ENCODE measurements at regions not wholly inside any gene's neighbourhood (a gene's known extent, or its start where the extent isn't known, plus 50 kb on each side); places are given as distances from the start of the nearest gene placed in this dataset.

DNA sequence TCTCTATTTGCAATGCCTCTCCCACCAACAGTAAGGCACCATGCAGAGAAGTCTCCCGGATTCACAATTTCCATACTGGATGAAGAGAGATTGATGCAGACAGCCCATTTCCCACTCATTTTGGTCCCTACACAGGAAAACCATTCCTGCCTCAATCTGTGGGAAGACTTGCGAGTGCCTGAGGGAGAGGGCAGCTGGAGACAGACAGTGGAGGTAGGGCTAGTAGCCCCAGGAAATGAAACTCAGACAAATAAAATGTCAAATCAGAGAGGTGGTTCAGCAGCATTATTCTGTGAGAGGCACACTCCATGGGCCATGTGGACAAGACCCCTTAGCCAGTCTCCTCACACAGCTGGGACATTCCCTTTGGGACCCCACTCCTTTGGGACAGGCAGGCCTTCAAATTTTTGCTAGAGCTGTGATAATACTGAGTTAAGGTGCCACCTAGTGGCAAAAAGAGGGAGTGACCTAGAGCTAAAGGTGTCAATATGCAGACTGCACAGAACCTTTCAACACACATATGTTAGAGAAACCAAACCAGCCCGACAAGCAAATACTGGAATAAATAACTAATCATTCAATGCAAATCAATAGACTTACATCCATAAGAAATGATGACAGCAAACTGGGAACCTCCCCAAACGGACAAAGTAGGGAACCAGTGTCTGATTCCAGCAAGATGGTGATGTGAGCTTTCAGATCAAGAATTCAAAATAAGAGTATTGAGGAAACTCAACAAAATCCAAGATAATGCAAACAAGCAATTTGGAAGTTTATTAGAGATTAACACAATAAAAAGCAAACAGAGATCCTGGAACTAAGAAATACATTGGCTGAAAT, 1865.3 kb upstream of the AGA start:
- Mint-ChIP-seq H3K27ac (no peak overlapping the region), H3K36me3 (no peaks in the 10 kb centered on the region), H3K4me1 (no peaks in the 10 kb centered on the region), H3K9me3 (peaks cover 0 to 3% (median 1%) of the 10 kb centered on the region in 7 donors), H3K27me3 (ENCODE audit: low read depth in 3 of 3) (no peaks in the 10 kb centered on the region), H3K4me3 (no peak overlapping the region)
- H3K4me1 ChIP-seq (ENCODE audit: control insufficient read depth in 1 of 2, insufficient read depth in 2 of 2, low read length in 2 of 2) = no peaks in the 10 kb centered on the region
- no peak for DNase-seq
- WGBS (ENCODE audit: insufficient coverage) = 80% methylated on average over 1 of the region's 4 CpGs
- no peak overlapping the region for H3K4me3 ChIP-seq (replicated peaks in 1 of 3; ENCODE audit: low read depth in 2 of 3, low read length in 3 of 3)
- no peak overlapping the region for H3K27ac ChIP-seq (ENCODE audit: low read depth in 1 of 2, low read length in 2 of 2)
- intact Hi-C loops (cut with micrococcal nuclease) = no loop called here
- H4K20me1 ChIP-seq (ENCODE audit: insufficient read depth, low read length) = no peaks in the 10 kb centered on the region
- H3K27me3 ChIP-seq (ENCODE audit: control insufficient read depth in 2 of 2, insufficient read depth in 2 of 2, low read length in 2 of 2) = no peaks in the 10 kb centered on the region
- no peaks in the 10 kb centered on the region for H3K79me2 ChIP-seq (ENCODE audit: insufficient read depth, low read length)
- H3K9ac ChIP-seq (ENCODE audit: insufficient read depth, low read length, poor library complexity, severe bottlenecking) = no peak overlapping the region
- no peak overlapping the region for H3K4me2 ChIP-seq (replicated peaks; ENCODE audit: extremely low read depth, low read length, poor library complexity, severe bottlenecking)
- H3K36me3 ChIP-seq (replicated peaks in 1 of 2; ENCODE audit: control insufficient read depth in 1 of 2, insufficient read depth in 2 of 2, low read length in 2 of 2) = no peaks in the 10 kb centered on the region
- H2AFZ ChIP-seq (ENCODE audit: insufficient read depth, low read depth, low read length, poor library complexity, severe bottlenecking) = no peak overlapping the region
- TF ChIP-seq, protein P1, sequence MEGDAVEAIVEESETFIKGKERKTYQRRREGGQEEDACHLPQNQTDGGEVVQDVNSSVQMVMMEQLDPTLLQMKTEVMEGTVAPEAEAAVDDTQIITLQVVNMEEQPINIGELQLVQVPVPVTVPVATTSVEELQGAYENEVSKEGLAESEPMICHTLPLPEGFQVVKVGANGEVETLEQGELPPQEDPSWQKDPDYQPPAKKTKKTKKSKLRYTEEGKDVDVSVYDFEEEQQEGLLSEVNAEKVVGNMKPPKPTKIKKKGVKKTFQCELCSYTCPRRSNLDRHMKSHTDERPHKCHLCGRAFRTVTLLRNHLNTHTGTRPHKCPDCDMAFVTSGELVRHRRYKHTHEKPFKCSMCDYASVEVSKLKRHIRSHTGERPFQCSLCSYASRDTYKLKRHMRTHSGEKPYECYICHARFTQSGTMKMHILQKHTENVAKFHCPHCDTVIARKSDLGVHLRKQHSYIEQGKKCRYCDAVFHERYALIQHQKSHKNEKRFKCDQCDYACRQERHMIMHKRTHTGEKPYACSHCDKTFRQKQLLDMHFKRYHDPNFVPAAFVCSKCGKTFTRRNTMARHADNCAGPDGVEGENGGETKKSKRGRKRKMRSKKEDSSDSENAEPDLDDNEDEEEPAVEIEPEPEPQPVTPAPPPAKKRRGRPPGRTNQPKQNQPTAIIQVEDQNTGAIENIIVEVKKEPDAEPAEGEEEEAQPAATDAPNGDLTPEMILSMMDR (IDR thresholded peaks at IDR 0.05) = peak; percentile 82
- H3K9me3 ChIP-seq (replicated peaks in 1 of 2; ENCODE audit: control insufficient read depth in 1 of 2, insufficient read depth in 1 of 2, low read length in 2 of 2) = no peaks in the 10 kb centered on the region

DNA sequence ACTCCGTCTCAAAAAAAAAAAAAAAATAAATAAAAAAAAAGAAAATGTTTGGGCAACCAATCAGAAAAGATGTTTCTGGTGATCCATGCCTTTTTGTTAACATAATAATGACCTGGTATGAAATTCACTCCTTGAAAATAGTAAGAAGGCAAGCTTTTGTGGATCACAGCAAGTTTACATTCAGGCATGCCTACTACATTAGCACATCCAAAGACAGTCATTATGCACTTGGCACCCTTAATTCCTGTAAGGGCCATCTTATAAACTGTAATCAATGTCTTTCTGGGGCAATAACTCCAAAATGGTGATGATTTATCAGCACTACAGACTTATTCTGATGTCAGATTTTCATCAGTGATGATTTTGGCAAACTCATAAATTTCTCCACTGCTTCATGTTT, 1871.6 kb upstream of the AGA start:
- H3K27me3 ChIP-seq (ENCODE audit: control insufficient read depth in 2 of 2, insufficient read depth in 2 of 2, low read length in 2 of 2) = no peaks in the 10 kb centered on the region
- H3K27ac Mint-ChIP-seq = no peak overlapping the region
- no peak overlapping the region for H3K4me3 Mint-ChIP-seq
- no peaks in the 10 kb centered on the region for H3K4me1 Mint-ChIP-seq
- no peak for DNase-seq
- H3K36me3 Mint-ChIP-seq = no peaks in the 10 kb centered on the region
- no peaks in the 10 kb centered on the region for H4K20me1 ChIP-seq (ENCODE audit: insufficient read depth, low read length)
- no peak overlapping the region for H2AFZ ChIP-seq (ENCODE audit: insufficient read depth, low read depth, low read length, poor library complexity, severe bottlenecking)
- H3K27me3 Mint-ChIP-seq (ENCODE audit: low read depth in 3 of 3) = no peaks in the 10 kb centered on the region
- intact Hi-C loops (cut with micrococcal nuclease) = no loop called here
- H3K9me3 ChIP-seq (replicated peaks in 1 of 2; ENCODE audit: control insufficient read depth in 1 of 2, insufficient read depth in 1 of 2, low read length in 2 of 2) = no peaks in the 10 kb centered on the region
- TF ChIP-seq, protein P1 (IDR thresholded peaks at IDR 0.05) = no peak
- H3K9ac ChIP-seq (ENCODE audit: insufficient read depth, low read length, poor library complexity, severe bottlenecking) = no peak overlapping the region
- WGBS (ENCODE audit: insufficient coverage) = no CpG with 5 or more reads among the region's 1 CpG
- no peak overlapping the region for H3K27ac ChIP-seq (ENCODE audit: low read depth in 1 of 2, low read length in 2 of 2)
- H3K4me3 ChIP-seq (replicated peaks in 1 of 3; ENCODE audit: low read depth in 2 of 3, low read length in 3 of 3) = no peak overlapping the region
- H3K79me2 ChIP-seq (ENCODE audit: insufficient read depth, low read length) = no peaks in the 10 kb centered on the region
- H3K9me3 Mint-ChIP-seq = peaks cover 0 to 6% (median 0%) of the 10 kb centered on the region in 7 donors
- H3K36me3 ChIP-seq (replicated peaks in 1 of 2; ENCODE audit: control insufficient read depth in 1 of 2, insufficient read depth in 2 of 2, low read length in 2 of 2) = no peaks in the 10 kb centered on the region
- no peaks in the 10 kb centered on the region for H3K4me1 ChIP-seq (ENCODE audit: control insufficient read depth in 1 of 2, insufficient read depth in 2 of 2, low read length in 2 of 2)
- H3K4me2 ChIP-seq (replicated peaks; ENCODE audit: extremely low read depth, low read length, poor library complexity, severe bottlenecking) = no peak overlapping the region

Data from CD14-positive monocyte (primary cell).